ENCODE measurements at regions not wholly inside any gene's neighbourhood (a gene's known extent, or its start where the extent isn't known, plus 50 kb on each side); places are given as distances from the start of the nearest gene placed in this dataset.

DNA sequence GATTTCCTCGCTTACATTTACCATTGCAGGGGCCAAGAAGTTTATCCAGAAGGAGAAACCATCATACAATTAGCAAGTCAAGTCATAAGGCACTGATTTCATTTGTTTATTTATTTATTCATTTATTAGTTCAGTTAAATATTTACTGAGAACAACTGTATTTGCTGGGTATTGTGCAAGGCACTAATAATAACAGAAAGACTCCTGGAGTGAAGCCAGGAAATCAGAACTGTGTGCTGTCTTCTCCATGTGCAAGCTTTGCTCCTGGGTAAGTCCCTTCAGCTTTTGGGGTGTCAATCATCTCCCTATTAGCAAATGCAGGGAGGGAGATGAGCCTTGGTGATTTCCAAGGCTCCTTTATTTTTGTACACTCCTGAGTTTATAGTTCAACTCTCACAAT, 341.6 kb upstream of the MEIS1 start (continued):
- TF ChIP-seq ZNF560 (tag by site-specific recombination; IDR thresholded peaks at IDR 0.05; ENCODE audit: borderline replicate concordance) (no peak), ZFP41 (tag by site-specific recombination; IDR thresholded peaks at IDR 0.05; ENCODE audit: borderline replicate concordance) (no peak), HOXC10 (CRISPR knock-in tag; IDR thresholded peaks at IDR 0.05) (no peak), HOXD13 (CRISPR knock-in tag; IDR thresholded peaks at IDR 0.05; ENCODE audit: borderline replicate concordance) (no peak)
- TF ChIP-seq, protein P1, sequence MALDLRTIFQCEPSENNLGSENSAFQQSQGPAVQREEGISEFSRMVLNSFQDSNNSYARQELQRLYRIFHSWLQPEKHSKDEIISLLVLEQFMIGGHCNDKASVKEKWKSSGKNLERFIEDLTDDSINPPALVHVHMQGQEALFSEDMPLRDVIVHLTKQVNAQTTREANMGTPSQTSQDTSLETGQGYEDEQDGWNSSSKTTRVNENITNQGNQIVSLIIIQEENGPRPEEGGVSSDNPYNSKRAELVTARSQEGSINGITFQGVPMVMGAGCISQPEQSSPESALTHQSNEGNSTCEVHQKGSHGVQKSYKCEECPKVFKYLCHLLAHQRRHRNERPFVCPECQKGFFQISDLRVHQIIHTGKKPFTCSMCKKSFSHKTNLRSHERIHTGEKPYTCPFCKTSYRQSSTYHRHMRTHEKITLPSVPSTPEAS (tag by site-specific recombination; IDR thresholded peaks at IDR 0.05) = no peak
- TF ChIP-seq, protein P2, sequence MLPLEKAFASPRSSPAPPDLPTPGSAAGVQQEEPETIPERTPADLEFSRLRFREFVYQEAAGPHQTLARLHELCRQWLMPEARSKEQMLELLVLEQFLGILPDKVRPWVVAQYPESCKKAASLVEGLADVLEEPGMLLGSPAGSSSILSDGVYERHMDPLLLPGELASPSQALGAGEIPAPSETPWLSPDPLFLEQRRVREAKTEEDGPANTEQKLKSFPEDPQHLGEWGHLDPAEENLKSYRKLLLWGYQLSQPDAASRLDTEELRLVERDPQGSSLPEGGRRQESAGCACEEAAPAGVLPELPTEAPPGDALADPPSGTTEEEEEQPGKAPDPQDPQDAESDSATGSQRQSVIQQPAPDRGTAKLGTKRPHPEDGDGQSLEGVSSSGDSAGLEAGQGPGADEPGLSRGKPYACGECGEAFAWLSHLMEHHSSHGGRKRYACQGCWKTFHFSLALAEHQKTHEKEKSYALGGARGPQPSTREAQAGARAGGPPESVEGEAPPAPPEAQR (tag by site-specific recombination; IDR thresholded peaks at IDR 0.05) = no peak
- TF ChIP-seq, protein P3, sequence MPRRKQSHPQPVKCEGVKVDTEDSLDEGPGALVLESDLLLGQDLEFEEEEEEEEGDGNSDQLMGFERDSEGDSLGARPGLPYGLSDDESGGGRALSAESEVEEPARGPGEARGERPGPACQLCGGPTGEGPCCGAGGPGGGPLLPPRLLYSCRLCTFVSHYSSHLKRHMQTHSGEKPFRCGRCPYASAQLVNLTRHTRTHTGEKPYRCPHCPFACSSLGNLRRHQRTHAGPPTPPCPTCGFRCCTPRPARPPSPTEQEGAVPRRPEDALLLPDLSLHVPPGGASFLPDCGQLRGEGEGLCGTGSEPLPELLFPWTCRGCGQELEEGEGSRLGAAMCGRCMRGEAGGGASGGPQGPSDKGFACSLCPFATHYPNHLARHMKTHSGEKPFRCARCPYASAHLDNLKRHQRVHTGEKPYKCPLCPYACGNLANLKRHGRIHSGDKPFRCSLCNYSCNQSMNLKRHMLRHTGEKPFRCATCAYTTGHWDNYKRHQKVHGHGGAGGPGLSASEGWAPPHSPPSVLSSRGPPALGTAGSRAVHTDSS (tag by site-specific recombination; IDR thresholded peaks at IDR 0.05) = no peak

DNA sequence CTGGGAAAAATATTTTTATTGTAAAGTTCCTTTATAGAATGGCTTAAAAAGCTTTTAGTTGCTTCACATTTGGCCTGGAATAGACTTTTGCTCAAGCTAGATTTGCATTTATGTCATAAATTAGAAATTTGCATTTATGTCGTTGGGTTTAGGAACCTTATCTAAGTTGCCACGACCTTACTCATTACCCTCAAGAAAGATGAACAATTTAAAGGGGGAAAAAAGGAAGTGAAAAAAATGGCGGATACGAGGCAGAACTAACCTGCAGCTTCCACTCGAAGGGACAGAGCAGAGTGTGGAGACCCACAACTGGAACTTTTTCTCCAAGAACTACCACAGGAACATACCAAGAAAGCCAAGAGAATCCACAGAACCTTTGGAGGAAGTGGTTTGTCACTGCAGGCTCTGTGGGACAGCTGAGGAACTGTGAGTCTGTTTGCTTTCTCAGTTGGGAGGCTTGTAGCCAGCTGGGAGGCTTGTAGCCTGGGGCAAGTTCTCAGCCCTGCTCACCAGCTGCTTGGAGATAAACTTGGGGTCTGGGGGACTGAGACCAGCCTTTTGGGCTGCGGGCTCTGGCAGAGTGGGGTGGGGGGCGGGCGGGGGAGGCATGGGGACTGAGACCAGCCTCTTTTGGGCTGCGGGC, 349.9 kb upstream of the MEIS1 start:
- H3K4me3 ChIP-seq (ENCODE audit: low read depth, low read length) = no peak overlapping the region
- TF ChIP-seq ZNF248 (tag by site-specific recombination; IDR thresholded peaks at IDR 0.05) (no peak), ZIC2 (tag by site-specific recombination; IDR thresholded peaks at IDR 0.05) (peak; percentile 89), ZNF785 (tag by site-specific recombination; IDR thresholded peaks at IDR 0.05) (no peak), ZFP37 (tag by site-specific recombination; IDR thresholded peaks at IDR 0.05) (no peak), ZNF555 (tag by site-specific recombination; conservative IDR thresholded peaks at IDR 0.05) (no peak), MZF1 (tag by site-specific recombination; IDR thresholded peaks at IDR 0.05; ENCODE audit: borderline replicate concordance) (no peak), ZNF324 (tag by site-specific recombination; IDR thresholded peaks at IDR 0.05) (no peak)
- TF ChIP-seq, protein P2 (tag by site-specific recombination; IDR thresholded peaks at IDR 0.05) = no peak
- H3K4me1 ChIP-seq (ENCODE audit: control insufficient read depth, insufficient read depth, low read length) = peaks cover 8% of the 10 kb centered on the region
- no peaks in the 10 kb centered on the region for H3K9me3 ChIP-seq (ENCODE audit: control insufficient read depth, insufficient read depth, low read depth, low read length)
- POLR2A ChIA-PET = no interaction called here
- no peak overlapping the region for H3K27ac ChIP-seq (ENCODE audit: extremely low read depth, low read depth, low read length)
- CTCF ChIA-PET = interaction anchor here (1.1 kb wide), 1 partner anchor 12 kb away, joined by 6 read pairs; no protein-coding TSS in a partner anchor
- no peaks in the 10 kb centered on the region for H3K36me3 ChIP-seq (ENCODE audit: control insufficient read depth in 2 of 2, insufficient read depth in 1 of 2, low read length in 2 of 2)

DNA sequence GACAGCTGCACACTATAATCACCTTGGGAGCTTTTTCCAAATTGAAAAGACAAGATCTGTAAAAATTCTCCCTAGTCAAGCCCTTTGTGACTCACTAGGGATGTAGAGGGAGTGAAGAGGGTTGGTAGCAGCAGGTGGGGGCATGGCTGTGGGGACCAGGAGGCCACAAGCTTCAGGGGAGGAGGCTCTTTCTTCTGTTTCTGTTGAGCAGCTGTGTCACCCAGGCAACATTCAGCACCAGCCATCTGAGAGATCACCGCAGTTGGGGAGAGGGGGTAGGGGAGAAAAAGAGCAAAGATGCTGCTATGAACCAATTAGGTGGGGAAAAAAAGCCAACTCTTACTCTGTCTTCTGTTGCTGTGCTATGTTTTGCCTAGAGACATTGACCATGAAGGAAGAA, 352.3 kb upstream of the MEIS1 start:
- no peaks in the 10 kb centered on the region for H3K36me3 ChIP-seq (ENCODE audit: control insufficient read depth in 2 of 2, insufficient read depth in 1 of 2, low read length in 2 of 2)
- POLR2A ChIA-PET = no interaction called here
- no peak overlapping the region for H3K4me3 ChIP-seq (ENCODE audit: low read depth, low read length)
- H3K9me3 ChIP-seq (ENCODE audit: control insufficient read depth, insufficient read depth, low read depth, low read length) = no peaks in the 10 kb centered on the region
- CTCF ChIA-PET = interaction anchor here (0.6 kb wide), 1 partner anchor 14 kb away, joined by 3 read pairs; no protein-coding TSS in a partner anchor
- H3K27ac ChIP-seq (ENCODE audit: extremely low read depth, low read depth, low read length) = no peak overlapping the region
- peaks cover 12% of the 10 kb centered on the region for H3K4me1 ChIP-seq (ENCODE audit: control insufficient read depth, insufficient read depth, low read length)
- TF ChIP-seq ZNF560 (tag by site-specific recombination; IDR thresholded peaks at IDR 0.05; ENCODE audit: borderline replicate concordance) (no peak), ZNF112 (tag by site-specific recombination; IDR thresholded peaks at IDR 0.05) (no peak), ZNF335 (tag by site-specific recombination; conservative IDR thresholded peaks at IDR 0.05) (no peak), ZNF701 (tag by site-specific recombination; IDR thresholded peaks at IDR 0.05) (no peak), ZNF302 (tag by site-specific recombination; IDR thresholded peaks at IDR 0.05; ENCODE audit: low read depth) (no peak), ZNF311 (tag by site-specific recombination; IDR thresholded peaks at IDR 0.05; ENCODE audit: borderline replicate concordance) (no peak), ZNF184 (tag by site-specific recombination; IDR thresholded peaks at IDR 0.05) (no peak), GFI1B (tag by site-specific recombination; IDR thresholded peaks at IDR 0.05) (no peak)
- TF ChIP-seq, protein P4, sequence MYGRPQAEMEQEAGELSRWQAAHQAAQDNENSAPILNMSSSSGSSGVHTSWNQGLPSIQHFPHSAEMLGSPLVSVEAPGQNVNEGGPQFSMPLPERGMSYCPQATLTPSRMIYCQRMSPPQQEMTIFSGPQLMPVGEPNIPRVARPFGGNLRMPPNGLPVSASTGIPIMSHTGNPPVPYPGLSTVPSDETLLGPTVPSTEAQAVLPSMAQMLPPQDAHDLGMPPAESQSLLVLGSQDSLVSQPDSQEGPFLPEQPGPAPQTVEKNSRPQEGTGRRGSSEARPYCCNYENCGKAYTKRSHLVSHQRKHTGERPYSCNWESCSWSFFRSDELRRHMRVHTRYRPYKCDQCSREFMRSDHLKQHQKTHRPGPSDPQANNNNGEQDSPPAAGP (tag by site-specific recombination; IDR thresholded peaks at IDR 0.05) = no peak
- TF ChIP-seq, protein P5, sequence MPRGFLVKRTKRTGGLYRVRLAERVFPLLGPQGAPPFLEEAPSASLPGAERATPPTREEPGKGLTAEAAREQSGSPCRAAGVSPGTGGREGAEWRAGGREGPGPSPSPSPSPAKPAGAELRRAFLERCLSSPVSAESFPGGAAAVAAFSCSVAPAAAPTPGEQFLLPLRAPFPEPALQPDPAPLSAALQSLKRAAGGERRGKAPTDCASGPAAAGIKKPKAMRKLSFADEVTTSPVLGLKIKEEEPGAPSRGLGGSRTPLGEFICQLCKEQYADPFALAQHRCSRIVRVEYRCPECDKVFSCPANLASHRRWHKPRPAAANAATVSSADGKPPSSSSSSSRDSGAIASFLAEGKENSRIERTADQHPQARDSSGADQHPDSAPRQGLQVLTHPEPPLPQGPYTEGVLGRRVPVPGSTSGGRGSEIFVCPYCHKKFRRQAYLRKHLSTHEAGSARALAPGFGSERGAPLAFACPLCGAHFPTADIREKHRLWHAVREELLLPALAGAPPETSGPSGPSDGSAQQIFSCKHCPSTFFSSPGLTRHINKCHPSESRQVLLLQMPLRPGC (tag by site-specific recombination; IDR thresholded peaks at IDR 0.05) = no peak
- TF ChIP-seq, protein P6, sequence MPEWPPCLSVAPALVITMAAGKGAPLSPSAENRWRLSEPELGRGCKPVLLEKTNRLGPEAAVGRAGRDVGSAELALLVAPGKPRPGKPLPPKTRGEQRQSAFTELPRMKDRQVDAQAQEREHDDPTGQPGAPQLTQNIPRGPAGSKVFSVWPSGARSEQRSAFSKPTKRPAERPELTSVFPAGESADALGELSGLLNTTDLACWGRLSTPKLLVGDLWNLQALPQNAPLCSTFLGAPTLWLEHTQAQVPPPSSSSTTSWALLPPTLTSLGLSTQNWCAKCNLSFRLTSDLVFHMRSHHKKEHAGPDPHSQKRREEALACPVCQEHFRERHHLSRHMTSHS (tag by site-specific recombination; IDR thresholded peaks at IDR 0.05) = no peak
